D341Med (cell line): ENCODE measurements at regions not wholly inside any gene's neighbourhood (a gene's known extent, or its start where the extent isn't known, plus 50 kb on each side); places are given as distances from the start of the nearest gene placed in this dataset.
"Not testable (repeated sequence)": the region's sequence is repeated elsewhere in the genome, so short reads cannot be mapped to it uniquely, and the experiment has no call there.

Experiments
- DNase-seq: peaks from one replicate; pipeline ENCODE4 v3.0.0; 2012; ENCODE audit warnings: low spot score

- DNase-seq = no peak
Observed at GRCh38 chr1:215287362-215287761, 204.8 kb downstream of the KCNK2 start.

DNA sequence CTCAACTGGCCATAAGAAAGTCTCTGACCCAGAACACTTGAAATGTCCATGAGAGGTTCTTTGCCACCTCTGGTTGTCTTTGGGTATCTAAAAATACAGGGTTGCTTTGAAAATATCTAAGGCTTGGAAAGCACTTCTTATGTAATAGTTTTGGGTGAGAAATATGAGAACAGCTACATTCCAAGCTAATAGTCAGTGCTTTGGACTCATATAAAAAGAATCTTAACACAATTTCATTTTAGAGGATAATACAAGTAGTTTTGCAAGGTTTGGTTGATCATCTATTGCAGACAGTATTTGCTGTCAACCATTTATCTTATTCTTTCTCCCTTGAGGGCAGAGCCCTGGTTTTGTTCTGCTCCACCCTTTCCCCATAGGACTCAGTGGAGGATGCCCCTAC is 207.5 kb downstream of the KCNK2 start:
- no peak for DNase-seq

DNA sequence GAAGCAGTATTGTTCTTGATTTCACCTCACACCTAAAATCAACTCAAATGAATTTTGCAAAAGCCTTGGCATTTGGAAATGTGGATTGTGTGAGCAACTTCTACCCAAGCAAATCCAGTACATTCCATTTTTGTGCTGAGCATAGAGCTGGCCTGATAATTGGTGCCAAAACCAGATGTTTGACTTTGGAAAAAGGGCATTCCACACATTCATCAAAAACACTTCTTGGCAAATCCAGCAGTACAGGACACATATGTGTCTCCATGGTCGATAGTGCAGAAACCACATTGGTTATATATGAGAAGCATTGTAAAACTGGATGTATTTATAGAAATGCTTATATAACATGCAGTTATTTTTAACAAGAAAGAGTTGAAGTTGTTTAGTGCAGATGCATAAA is 210.4 kb downstream of the KCNK2 start:
- DNase-seq = no peak

DNA sequence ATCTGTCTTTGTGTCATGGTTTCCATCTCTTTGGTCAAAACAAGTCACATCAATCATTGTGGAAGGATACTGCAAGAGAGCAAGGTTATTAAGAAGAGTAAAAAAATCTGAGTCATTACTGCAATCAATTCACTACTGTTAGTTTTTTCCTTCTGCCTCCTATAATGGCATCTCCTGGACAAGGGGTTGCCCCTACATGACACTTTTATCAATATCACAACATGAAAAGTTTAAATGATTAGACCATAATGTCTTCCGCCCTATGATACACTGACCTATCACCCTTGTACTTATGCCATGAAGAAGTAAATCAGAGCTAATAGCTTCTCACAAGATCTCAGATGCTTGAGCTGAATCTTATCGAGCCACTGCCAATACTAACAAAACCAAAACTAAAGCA is 223.9 kb downstream of the KCNK2 start:
- DNase-seq = no peak

- no peak for DNase-seq
Observed at GRCh38 chr1:215321802-215322201, 239.3 kb downstream of the KCNK2 start.

GRCh38 chr1:215323992-215324391 is 241.5 kb downstream of the KCNK2 start:
- DNase-seq = not testable (repeated sequence)

DNA sequence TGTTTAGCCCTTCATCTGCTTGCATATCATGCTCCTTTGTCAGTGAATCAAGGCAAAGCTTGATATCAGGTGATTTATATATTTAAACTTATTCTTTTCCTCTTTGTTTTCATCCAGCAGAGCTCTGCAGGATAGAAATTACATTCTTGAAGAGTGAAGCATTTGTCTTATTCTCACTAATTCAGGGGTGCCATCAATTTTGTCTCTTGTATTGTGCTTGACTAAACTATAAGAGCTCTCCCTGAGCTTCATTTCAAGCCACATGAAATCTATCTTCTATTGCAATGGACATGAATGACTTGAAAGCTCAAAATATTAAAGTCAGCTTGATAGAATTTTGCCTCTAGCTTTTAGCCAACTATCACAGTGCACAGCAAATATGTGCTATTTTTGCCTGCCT is 236.7 kb upstream of the KCTD3 start:
- DNase-seq = no peak

DNA sequence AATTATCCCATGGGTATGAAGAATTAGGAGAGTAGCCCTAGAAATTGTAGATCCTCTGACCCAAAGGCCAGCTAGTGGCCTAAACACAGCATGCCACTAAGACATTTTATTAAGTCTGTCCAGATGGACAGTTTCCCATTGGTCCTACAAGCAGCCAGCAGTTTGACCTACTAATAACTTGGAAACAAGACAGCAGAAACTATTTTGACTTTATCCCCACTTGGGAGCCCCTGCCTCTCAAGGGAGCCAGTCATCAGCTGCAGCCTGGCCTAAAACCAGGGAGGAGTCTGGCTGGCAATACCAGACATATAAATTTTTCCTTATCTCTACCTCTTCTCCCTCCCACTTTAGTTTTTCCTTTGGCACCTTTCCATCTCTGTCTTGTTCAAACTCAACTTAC is 222.6 kb upstream of the KCTD3 start:
- DNase-seq = no peak

DNA sequence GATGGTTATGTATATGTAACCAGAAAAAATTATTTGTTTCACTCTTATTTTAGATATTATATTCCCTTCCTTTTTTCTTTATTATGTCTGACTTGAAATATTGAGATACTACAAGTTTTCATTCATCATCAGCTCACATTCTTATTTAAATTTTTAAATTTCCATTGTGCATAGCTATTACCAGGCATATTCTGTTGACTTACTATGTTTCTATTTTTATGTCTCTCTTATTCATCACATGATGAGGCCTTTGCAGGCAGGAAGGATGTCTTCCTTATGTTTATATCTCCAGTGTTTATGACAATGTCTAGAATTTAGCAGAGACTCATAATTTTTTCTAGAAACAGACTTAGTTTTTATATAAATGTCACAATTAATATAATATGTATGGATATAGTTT is 221.9 kb upstream of the KCTD3 start:
- no peak for DNase-seq

DNA sequence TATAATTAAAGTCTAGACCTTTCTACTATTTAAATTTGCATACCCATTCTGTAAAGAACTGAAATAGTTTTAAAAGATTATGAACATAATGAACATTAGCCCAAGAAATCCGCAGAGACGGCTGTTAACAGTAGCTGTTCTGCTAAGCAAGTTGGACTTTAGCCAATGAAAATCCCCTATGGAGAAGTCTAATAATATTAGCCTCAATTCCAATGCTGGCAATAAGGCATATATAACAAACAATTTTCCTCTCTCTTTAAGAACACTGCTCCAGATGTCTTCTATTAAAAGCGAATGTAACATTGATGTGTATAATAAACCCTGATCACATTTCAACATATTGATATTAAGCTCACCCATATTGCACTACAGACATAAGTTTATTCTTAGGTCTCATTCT is 221.3 kb upstream of the KCTD3 start:
- peak; percentile 38 for DNase-seq

- no peak for DNase-seq
Observed at GRCh38 chr1:215357901-215358300, 209.2 kb upstream of the KCTD3 start.

GRCh38 chr1:215358356-215358755 is 208.7 kb upstream of the KCTD3 start:
- no peak for DNase-seq

DNA sequence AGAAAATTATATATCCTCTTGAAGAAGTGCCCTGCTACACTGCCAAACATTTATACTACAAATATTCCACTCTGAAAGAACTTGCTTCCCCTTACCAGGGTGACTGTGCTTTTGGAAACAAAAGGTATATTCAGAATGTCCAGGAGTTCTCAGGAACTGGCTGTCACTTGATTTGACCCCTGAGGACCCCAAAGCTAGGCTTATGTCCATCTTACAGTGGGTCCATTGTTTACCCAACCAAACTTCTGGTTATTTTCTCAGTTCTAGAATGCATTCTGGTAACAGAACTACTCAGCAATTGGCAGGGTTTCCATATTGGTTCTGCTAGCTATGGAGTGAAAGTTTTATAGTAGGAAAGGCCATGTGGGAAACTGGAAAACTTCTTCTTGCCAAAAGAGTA is 207.1 kb upstream of the KCTD3 start:
- no peak for DNase-seq

DNA sequence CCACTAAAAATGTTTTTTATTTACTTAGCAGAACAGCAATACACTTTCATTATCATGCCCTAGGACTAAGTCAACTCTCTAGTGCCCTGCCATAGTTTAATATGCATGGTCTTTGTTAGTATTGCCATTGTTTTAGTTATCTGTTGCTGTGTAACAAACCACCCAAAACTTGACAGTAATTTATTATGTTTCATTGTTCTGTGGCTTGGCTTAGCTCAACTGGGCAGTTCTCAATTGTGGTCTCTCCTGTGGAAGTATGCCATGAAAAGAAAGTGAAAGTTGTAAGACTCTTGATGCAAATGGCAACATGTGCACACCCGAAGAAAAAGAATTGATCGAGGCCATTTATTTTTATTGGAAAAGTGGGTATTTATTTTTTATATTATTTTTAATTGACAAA is 206.3 kb upstream of the KCTD3 start:
- DNase-seq = no peak

DNA sequence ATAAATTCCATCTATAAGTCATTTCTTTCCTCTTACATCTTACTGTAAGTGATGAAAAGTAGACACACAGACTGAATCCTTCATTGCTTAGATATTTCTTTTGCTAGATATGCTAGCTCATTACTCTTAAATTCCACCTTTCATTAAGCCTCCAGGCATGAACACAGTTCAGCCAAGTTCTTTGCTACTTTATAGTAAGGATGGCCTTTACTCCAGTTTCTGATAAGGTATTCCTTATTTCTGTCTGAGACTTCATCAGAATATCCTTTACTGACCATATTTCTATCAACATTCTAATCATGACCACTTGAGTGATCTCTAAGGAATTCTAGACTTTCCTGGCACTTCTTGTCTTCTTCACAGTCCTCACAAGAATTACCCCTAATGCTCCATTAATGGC is 191.7 kb upstream of the KCTD3 start:
- no peak for DNase-seq

GRCh38 chr1:215376544-215377264 is 190.4 kb upstream of the KCTD3 start:
- DNase-seq = no peak

DNA sequence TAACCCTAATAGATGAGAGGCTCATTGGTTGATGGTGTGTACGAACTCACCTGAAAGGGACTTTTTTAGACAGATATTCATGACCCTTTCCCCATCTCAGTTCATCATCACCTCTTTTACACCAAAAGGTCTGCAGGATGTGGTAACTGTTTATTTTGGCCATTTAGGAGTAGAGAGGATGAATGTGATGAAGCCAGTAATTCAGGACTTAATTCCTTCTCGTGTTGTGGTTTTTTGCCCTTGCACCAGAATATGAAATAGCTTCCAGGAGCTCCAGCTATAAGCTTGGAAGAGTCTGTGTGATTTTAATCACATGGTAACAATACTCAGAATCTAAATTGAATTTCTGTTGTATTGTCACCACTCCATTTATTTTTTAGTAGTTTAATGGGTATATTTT is 189.4 kb upstream of the KCTD3 start:
- no peak for DNase-seq

DNA sequence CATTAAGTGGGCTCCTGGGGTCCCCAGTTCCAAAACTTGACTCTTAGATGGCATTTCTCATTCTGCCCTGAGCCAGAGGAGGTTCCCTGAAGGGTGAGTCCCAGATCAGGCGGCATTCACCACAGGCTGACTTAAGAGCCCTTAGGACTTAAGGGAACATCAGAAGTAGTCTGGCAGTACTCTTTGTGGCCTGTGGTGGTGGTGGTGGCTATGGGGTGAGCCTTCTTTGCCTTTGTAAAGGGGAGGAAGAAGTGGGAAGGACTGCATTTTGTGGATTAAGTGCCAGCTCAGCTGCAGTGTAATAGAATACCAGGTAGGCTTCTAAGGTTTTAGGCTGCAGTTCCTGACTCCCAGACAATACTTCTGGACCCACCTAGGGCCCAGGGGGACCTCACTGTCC is 186.5 kb upstream of the KCTD3 start:
- no peak for DNase-seq

DNA sequence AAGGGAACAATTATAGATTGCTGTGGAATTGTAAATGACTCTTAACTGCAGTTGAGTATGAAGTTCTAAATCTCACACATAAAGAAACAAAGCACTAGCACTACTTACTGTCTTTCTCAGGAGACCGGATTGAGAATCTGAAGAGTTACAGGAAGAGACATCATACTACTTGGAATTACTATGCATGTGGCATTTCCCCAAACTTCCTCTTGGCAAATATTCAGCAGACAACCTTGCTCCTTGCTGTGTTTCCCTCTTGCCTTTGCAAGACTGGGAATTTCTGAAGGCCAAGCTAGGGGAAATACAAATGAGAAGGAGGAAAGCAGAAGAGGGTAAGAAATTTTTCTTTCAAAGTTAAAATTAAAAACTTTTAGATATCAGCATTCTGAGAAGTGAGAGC is 173.6 kb upstream of the KCTD3 start:
- DNase-seq = no peak

DNA sequence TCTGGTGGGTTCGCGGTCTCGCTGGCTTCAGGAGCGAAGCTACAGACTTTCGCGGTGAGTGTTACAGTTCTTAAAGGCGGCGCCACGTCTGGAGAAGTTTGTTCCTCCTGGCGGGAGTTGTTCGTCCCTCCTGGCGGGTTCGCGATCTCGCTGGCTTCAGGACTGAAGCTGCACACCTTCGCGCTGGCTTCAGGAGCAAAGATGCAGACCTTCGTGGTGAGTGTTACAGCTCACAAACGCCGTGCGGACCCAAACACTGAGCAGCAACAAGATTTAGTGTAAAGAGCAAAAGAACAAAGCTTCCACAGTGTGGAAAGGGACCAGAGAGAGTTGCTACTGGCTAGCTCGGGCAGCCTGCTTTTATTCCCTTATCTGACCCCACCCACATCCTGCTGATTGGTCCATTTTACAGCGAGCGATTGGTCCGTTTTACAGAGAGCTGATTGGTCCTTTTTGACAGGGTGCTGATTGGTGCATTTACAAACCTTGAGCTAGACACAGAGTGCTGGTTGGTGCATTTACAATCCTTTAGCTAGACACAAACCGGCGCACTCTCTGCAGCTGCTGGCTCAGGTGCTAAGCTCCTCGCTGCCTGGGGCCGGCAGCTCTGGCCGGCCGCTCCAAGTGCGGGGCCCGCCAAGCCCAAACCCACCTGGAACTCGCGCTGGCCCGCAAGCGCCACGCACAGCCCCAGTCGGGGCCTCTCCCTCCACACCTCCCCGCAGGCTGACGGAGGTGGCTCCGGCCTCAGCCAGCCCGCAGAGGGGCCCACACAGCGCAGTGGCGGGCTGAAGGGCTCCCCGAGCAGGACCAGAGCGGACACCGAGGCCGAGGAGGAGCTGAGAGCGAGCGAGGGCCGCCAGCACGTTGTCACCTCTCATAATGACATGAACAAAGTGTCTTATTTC is 172.8 kb upstream of the KCTD3 start:
- DNase-seq = no peak

GRCh38 chr1:215397106-215397505 is 170.0 kb upstream of the KCTD3 start:
- no peak for DNase-seq

GRCh38 chr1:215397843-215398242 is 169.3 kb upstream of the KCTD3 start:
- no peak for DNase-seq

DNA sequence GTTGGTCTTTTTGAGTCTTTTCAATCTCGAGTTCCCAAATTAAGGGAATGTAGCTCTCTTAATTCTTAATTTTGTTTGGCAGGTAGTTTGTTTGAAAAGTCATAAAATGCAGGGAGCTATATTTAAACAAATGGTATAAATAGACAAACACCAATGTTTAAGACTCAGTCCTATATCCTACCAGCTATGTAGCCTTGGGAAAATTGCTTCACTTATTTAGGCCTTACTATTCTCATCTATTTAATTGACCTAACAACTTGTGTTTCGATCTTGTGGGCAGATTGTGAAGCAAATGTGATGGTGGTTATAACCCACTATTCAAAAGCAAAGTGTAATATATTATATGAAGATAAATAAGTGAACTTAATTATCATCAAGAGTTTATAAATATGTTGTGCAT is 167.3 kb upstream of the KCTD3 start:
- DNase-seq = no peak

DNA sequence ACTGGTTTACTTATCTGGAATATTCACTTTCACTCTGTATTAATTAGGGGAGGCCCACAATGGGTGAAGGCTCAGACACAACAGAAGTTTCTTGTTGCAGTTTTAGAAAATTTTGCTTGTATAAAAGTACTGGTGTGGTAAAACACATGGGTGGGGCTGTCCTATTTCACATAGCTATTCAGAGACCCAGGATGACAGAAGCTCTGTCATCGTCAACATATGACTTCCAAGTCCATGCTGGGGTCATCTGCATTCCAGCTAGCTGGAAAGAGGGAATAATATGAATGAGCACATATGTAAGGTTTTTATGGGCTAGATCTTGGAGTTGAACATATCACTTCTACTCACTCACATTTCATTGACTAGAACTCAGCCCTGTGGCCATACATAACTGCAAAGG is 166.4 kb upstream of the KCTD3 start:
- no peak for DNase-seq
